IMR-90 (cell line): ENCODE measurements at regions not wholly inside any gene's neighbourhood (a gene's known extent, or its start where the extent isn't known, plus 50 kb on each side); places are given as distances from the start of the nearest gene placed in this dataset.

Source experiments
- ATAC-seq: fragments of 200-7000 bp; cut with Tn5 transposase; 2 replicates; pipeline ENCODE4 v1.9.1; 2020; ENCODE audit warnings: low read depth, mild to moderate bottlenecking, moderate library complexity
- BruUV-seq: library from RNA; stranded (reverse); fragments of 400-500 nt; replicated peaks from 2 replicates; lab custom pipeline; 2021; lab: Mats Ljungman, UMichigan
- CTCF ChIA-PET: fragments of 300-600 bp; formaldehyde crosslinking; extraction: SDS; loops from one replicate; lab custom pipeline; 2021; ENCODE audit warnings: antibody characterized with exemption; lab: Yijun Ruan, JAX
- POLR2A ChIA-PET: fragments of 300-600 bp; sonication (Branson Sonifier 250); formaldehyde crosslinking; loops from one replicate; lab custom pipeline; 2022; ENCODE audit warnings: antibody characterized with exemption; ENCODE audit not compliant: unreplicated experiment; lab: Charles Lee
- DNase-seq: peaks from one replicate; pipeline ENCODE4 v3.0.0; 2013
- H2AFZ ChIP-seq: replicated peaks from 2 replicates; pipeline ENCODE3; 2013; ENCODE audit warnings: low read length, mild to moderate bottlenecking; ENCODE audit not compliant: poor library complexity
- H2AK5ac ChIP-seq: 2 replicates; pipeline ENCODE4 v1.6.1; 2013; ENCODE audit warnings: low read depth, low read length, inconsistent platforms
- H2AK9ac ChIP-seq: replicated peaks from 2 replicates; pipeline ENCODE3; 2013; ENCODE audit warnings: mild to moderate bottlenecking, low read depth, low read length, moderate library complexity; ENCODE audit not compliant: poor library complexity
- H2BK120ac ChIP-seq: 2 replicates; pipeline ENCODE4 v1.6.1; 2013; ENCODE audit warnings: low read depth, low read length, inconsistent platforms
- H2BK15ac ChIP-seq: 3 replicates; pipeline ENCODE4 v1.6.1; 2013; ENCODE audit warnings: low read depth, low read length, inconsistent platforms
- H2BK20ac ChIP-seq: 2 replicates; pipeline ENCODE4 v1.6.1; 2013; ENCODE audit warnings: low read depth, mild to moderate bottlenecking, inconsistent platforms, low read length, moderate library complexity
- H2BK5ac ChIP-seq: 2 replicates; pipeline ENCODE4 v1.6.1; 2013; ENCODE audit warnings: mild to moderate bottlenecking, low read depth, low read length, inconsistent platforms; ENCODE audit not compliant: poor library complexity, severe bottlenecking
- H3K14ac ChIP-seq: replicated peaks from 2 replicates; pipeline ENCODE4 v1.6.1; 2013; ENCODE audit warnings: low read depth, low read length, inconsistent platforms
- H3K18ac ChIP-seq: 2 replicates; pipeline ENCODE4 v1.6.1; 2013; ENCODE audit warnings: low read depth, low read length, control low read depth
- H3K23ac ChIP-seq: 2 replicates; pipeline ENCODE4 v1.6.1; 2013; ENCODE audit warnings: low read depth, low read length, inconsistent platforms
- H3K27ac ChIP-seq: 2 replicates; pipeline ENCODE4 v1.5.1; 2013; ENCODE audit warnings: mild to moderate bottlenecking, control low read depth, low read length; ENCODE audit not compliant: insufficient read depth
- H3K27me3 ChIP-seq: 2 replicates; pipeline ENCODE4 v1.6.1; 2013; ENCODE audit warnings: low read length; ENCODE audit not compliant: control insufficient read depth, insufficient read depth
- H3K36me3 ChIP-seq: 2 replicates; pipeline ENCODE4 v1.6.1; 2013; ENCODE audit warnings: low read length, mixed read lengths; ENCODE audit not compliant: control insufficient read depth, insufficient read depth
- H3K4ac ChIP-seq: 2 replicates; pipeline ENCODE4 v1.6.1; 2013; ENCODE audit warnings: low read depth, low read length, inconsistent platforms
- H3K4me1 ChIP-seq: 2 replicates; pipeline ENCODE4 v1.6.1; 2013; ENCODE audit warnings: low read length, mixed read lengths; ENCODE audit not compliant: control insufficient read depth, insufficient read depth
- H3K4me2 ChIP-seq: 2 replicates; pipeline ENCODE4 v1.6.1; 2013; ENCODE audit warnings: low read depth, mild to moderate bottlenecking, control low read depth, low read length, moderate library complexity
- H3K4me3 ChIP-seq: 2 replicates; pipeline ENCODE4 v1.5.1; 2013; ENCODE audit warnings: low read depth, mild to moderate bottlenecking, control low read depth, low read length, moderate library complexity; ENCODE audit not compliant: insufficient read depth
- H3K56ac ChIP-seq: 2 replicates; pipeline ENCODE4 v1.6.1; 2013; ENCODE audit warnings: low read length, inconsistent platforms; ENCODE audit not compliant: insufficient read depth; ENCODE audit errors: extremely low read depth
- H3K79me1 ChIP-seq, 2 experiments: 2 replicates each; pipeline ENCODE4 v1.6.1; 2013; ENCODE audit warnings: low read length in 2 of 2, inconsistent platforms in 1 of 2, low read depth in 1 of 2
- H3K9ac ChIP-seq: 2 replicates; pipeline ENCODE4 v1.6.1; 2013; ENCODE audit warnings: low read depth, low read length, control low read depth
- H3K9me1 ChIP-seq: 2 replicates; pipeline ENCODE4 v1.6.1; 2013; ENCODE audit warnings: low read length, inconsistent platforms; ENCODE audit not compliant: insufficient read depth
- H3K9me3 ChIP-seq: 2 replicates; pipeline ENCODE4 v1.6.1; 2013; ENCODE audit warnings: low read length; ENCODE audit not compliant: control insufficient read depth, insufficient read depth
- H4K20me1 ChIP-seq: 2 replicates; pipeline ENCODE4 v1.6.1; 2013; ENCODE audit warnings: low read length, inconsistent platforms; ENCODE audit not compliant: insufficient read depth
- H4K5ac ChIP-seq: 2 replicates; pipeline ENCODE4 v1.6.1; 2013; ENCODE audit warnings: mild to moderate bottlenecking, low read depth, low read length, control low read depth
- H4K8ac ChIP-seq, 2 experiments: 2 replicates each; pipeline ENCODE4 v1.6.1; 2013; ENCODE audit warnings: low read depth in 2 of 2, low read length in 2 of 2, control low read depth in 1 of 2, inconsistent platforms in 1 of 2
- H4K91ac ChIP-seq: 2 replicates; pipeline ENCODE4 v1.6.1; 2013; ENCODE audit warnings: low read depth, low read length, inconsistent platforms; ENCODE audit not compliant: insufficient read depth
- BHLHE40 ChIP-seq: fragments of 150-350 bp; IDR thresholded peaks from 2 replicates; pipeline ENCODE4 v1.6.1; 2016; ENCODE audit warnings: mild to moderate bottlenecking, low read depth, low read length
- CEBPB ChIP-seq: IDR thresholded peaks from 2 replicates; pipeline ENCODE4 v1.6.1; 2012; ENCODE audit warnings: low read depth, low read length, improper control_type of control experiment
- CHD1 ChIP-seq: IDR thresholded peaks from 2 replicates; pipeline ENCODE4 v1.6.1; 2012; ENCODE audit warnings: low read depth, low read length, improper control_type of control experiment
- CTCF ChIP-seq: conservative IDR thresholded peaks from 2 replicates; pipeline ENCODE4 v1.5.1; 2012; ENCODE audit warnings: mild to moderate bottlenecking, low read depth, low read length, improper control_type of control experiment
- FOS ChIP-seq: fragments of 150-350 bp; IDR thresholded peaks from 2 replicates; pipeline ENCODE4 v1.6.1; 2016; ENCODE audit warnings: low read depth, low read length
- MXI1 ChIP-seq: IDR thresholded peaks from 2 replicates; pipeline ENCODE4 v1.6.1; 2012; ENCODE audit warnings: low read depth, mild to moderate bottlenecking, low read length, moderate library complexity, borderline replicate concordance
- SMC3 ChIP-seq: fragments of 150-350 bp; IDR thresholded peaks from 2 replicates; pipeline ENCODE4 v1.6.1; 2016; ENCODE audit warnings: low read depth, mild to moderate bottlenecking, antibody characterized with exemption, low read length, moderate library complexity
- WGBS, 2 experiments: methylation state at CpG; one replicate each; pipeline versions ENCODE4 v1.1.5 to v1.1.7; 2013; ENCODE audit warnings: missing lambda C conversion rate in 2 of 2; ENCODE audit not compliant: insufficient read length in 1 of 2; ENCODE audit errors: extremely low coverage in 2 of 2; 5-methylcytosine and 5-hydroxymethylcytosine counted together
- dilution Hi-C: fragments of 300-500 bp; cut with HindIII; formaldehyde crosslinking; loops from one replicate; pipeline ENCODE4 v1.14.3; 2018; ENCODE audit warnings: low sequenced_read_pairs; ENCODE audit not compliant: unreplicated experiment
- in situ Hi-C: fragments of 300-500 bp; cut with MboI; formaldehyde crosslinking; loops from 3 replicates; pipeline ENCODE4 v1.14.3; 2019; ENCODE audit warnings: low sequenced_read_pairs, inconsistent platforms, mixed read lengths
- intact Hi-C: fragments of 100-400 bp; cut with micrococcal nuclease; formaldehyde crosslinking; loops from 2 replicates; pipeline ENCODE4 v1.10.0; 2022

- dilution Hi-C loops = no loop called here
- no CpG with 5 or more reads among the region's 2 CpGs for WGBS, 2 experiments
- no peak overlapping the region for H2BK120ac ChIP-seq
- no peak overlapping the region for H2AK9ac ChIP-seq
- no peak overlapping the region for H3K56ac ChIP-seq
- no peak overlapping the region for H3K4me2 ChIP-seq
- no TSS peak for BruUV-seq
- H2AK5ac ChIP-seq = no peak overlapping the region
- no peak for DNase-seq
- H2BK15ac ChIP-seq = no peak overlapping the region
- H4K20me1 ChIP-seq = no peaks in the 10 kb centered on the region
- no peak overlapping the region for H2AFZ ChIP-seq
- TF ChIP-seq BHLHE40 (no peak), FOS (no peak), CTCF (no peak), CEBPB (no peak), MXI1 (no peak), SMC3 (no peak), CHD1 (no peak)
- H4K91ac ChIP-seq = no peak overlapping the region
- peaks cover 8% of the 10 kb centered on the region for H3K9me1 ChIP-seq
- CTCF ChIA-PET = no interaction called here
- H3K79me1 ChIP-seq = no peaks in the 10 kb centered on the region
- no peak overlapping the region for H3K23ac ChIP-seq
- H4K5ac ChIP-seq = no peak overlapping the region
- no peak overlapping the region for H4K8ac ChIP-seq
- no peak overlapping the region for H3K18ac ChIP-seq
- no peak overlapping the region for H3K14ac ChIP-seq
- no peak overlapping the region for H3K27ac ChIP-seq
- H2BK20ac ChIP-seq = no peak overlapping the region
- 0 out of 2 replicates have a peak, but pooled peaks cover 1% of the 10 kb centered on the region for H3K4me1 ChIP-seq
- no peak overlapping the region for H2BK5ac ChIP-seq
- H3K9me3 ChIP-seq = no peaks in the 10 kb centered on the region
- POLR2A ChIA-PET = no interaction called here
- intact Hi-C loops = no loop called here
- no peak overlapping the region for H3K4me3 ChIP-seq
- H3K36me3 ChIP-seq = no peaks in the 10 kb centered on the region
- H3K4ac ChIP-seq = no peak overlapping the region
- ATAC-seq = no peak
- H3K27me3 ChIP-seq = no peaks in the 10 kb centered on the region
- H3K9ac ChIP-seq = no peak overlapping the region
- in situ Hi-C loops = no loop called here
These were observed 313.3 kb upstream of the ATP2B1 start for GRCh38 chr12:90021795-90022440.
